ENCODE measurements at regions not wholly inside any gene's neighbourhood (a gene's known extent, or its start where the extent isn't known, plus 50 kb on each side); places are given as distances from the start of the nearest gene placed in this dataset.

- DNase-seq (ENCODE audit: low spot score) = no peak
These were observed 454.5 kb downstream of the ADAMTS20 start for GRCh38 chr12:43097471-43097870.

GRCh38 chr12:43095669-43096280 lies 456.2 kb downstream of the ADAMTS20 start:
- DNase-seq (ENCODE audit: low spot score) = no peak

DNA sequence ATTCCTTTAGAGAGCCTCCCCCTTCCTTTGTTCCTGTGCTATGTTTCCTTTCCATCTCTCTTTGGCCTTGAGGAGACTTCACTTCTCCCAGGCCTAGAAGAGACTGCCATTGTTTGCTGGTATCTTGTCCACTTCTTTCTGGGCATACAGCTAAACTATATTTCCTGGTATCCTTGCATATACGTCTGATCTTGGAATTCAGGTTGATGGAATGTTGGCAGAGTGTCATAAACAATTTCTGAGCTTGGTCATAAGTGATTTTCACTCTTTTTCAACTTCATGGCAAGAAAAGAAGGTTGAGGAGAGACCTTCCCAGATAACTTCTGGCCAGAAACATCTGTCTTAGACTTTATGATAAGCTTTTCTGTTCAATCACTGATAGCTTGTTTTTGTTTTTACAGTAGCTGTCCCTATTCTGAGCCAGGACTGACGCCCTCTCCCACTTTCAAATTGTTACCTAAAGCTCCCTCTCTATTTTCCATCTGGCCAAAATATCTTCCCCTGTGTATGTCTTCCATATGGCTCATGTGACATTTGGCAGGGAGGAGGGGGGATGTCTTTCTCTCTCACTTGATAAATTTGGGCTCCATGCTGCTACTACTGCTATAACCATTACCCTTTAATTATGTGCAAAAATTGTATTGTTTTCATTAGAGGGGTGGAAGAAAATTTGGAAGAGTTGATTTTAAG lies 457.0 kb downstream of the ADAMTS20 start:
- no peak for DNase-seq (ENCODE audit: low spot score)

GRCh38 chr12:43090981-43091380 lies 461.0 kb downstream of the ADAMTS20 start:
- no peak for DNase-seq (ENCODE audit: low spot score)

DNA sequence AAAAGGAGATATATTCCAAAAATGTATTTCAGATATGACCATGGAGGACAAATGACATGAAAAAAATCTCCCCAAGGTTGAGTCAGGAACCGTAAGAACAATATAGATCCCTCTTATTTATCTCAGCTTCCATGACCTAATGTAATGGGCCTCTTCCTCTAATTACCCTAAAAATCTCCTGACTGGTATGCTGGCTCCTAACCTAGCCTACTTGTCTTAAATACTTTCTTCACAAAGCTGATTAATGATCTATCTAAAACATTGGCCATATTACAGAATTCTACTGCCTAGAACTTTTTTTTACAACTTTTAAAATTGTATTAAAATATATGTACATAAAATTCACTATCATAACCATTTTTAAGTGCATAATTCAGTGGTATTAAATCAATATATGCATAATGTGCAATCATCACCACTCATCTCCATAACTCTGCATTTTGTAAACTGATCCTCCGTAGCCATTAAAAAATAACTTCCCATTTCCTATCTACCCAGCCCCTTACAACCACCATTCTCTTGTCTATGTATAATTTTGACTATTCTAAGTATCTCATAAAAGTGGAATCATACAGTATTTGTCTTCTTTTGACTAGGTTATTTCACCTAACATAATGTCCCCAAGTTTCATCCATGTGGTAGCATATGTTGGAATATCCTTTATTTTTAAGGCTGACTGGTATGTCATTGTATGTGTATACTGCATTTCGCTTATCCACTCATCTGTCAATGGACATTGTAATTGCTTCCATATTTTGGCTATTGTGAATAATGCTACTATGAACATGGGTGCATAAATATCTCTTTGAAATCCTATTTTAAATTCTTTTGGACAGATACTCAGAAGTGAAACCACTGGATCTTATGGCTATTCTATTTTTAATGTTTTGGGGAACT lies 464.6 kb downstream of the ADAMTS20 start:
- DNase-seq (ENCODE audit: low spot score) = no peak

GRCh38 chr12:43079476-43079875 lies 472.5 kb downstream of the ADAMTS20 start:
- no peak for DNase-seq (ENCODE audit: low spot score)

DNA sequence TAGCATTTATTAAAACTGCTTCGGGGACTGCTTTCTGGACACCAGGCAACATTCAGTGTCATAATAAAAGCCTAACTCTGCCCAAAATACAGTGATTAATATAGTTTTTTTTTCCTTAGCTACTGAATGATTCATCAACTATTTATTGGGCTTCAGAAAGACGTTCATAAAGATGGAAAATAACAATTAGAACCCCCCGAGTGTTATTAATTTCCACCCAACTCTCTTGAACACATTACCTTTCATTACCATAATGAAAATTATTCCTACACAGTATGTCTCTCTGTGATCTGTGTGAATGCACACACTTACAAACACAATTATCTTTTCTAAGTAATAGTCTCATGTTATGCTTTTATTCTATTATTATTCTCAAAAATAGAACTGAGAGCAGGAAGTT lies 473.0 kb downstream of the ADAMTS20 start:
- DNase-seq (ENCODE audit: low spot score) = no peak

DNA sequence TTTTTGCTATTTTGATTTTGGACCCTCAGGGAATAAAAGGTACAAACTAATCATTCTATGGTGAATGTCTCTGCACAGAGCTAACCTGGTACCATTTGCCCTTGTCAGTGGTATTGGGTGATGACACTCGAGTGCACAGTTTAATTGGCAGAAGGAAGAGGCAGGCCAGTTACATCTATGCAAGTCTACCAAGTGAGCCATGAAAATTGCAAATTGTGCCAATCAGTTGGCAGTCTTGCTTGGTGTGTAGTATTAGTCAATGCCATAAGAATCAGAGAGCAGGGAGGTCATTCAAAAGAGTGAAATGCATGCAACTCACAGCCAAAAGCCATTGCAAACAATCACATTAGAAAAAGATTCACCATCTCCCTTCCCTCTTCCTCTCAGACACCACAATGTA lies 479.6 kb downstream of the ADAMTS20 start:
- DNase-seq (ENCODE audit: low spot score) = no peak

DNA sequence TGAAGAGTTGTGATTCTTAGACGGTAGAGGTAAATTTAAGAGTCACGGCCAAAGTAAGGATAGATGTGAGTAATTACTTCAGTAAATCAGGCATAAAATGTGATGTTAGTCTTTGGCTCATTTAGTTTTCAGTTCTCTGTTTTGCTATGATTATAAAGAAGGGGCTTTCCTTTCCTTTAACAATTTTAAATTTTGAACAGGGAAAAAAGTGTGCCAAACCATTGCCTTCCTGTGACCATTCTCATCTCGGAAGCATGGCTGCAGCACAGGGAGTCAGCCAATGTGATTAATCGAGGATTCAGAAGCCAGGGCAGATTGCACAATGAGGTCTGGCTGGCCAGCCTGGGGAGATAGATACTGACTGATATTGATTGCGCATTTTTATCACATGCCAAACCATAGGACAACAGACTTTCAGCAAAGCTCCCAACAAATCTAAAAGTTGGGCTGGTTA lies 480.2 kb upstream of the PRICKLE1 start:
- DNase-seq (ENCODE audit: low spot score) = no peak

GRCh38 chr12:43066471-43066870 lies 476.9 kb upstream of the PRICKLE1 start:
- no peak for DNase-seq (ENCODE audit: low spot score)

- no peak for DNase-seq (ENCODE audit: low spot score)
These were observed 474.1 kb upstream of the PRICKLE1 start for GRCh38 chr12:43063650-43064049.

- DNase-seq (ENCODE audit: low spot score) = no peak
These were observed 472.8 kb upstream of the PRICKLE1 start for GRCh38 chr12:43062201-43062895.

- no peak for DNase-seq (ENCODE audit: low spot score)
These were observed 471.2 kb upstream of the PRICKLE1 start for GRCh38 chr12:43060742-43061141.

DNA sequence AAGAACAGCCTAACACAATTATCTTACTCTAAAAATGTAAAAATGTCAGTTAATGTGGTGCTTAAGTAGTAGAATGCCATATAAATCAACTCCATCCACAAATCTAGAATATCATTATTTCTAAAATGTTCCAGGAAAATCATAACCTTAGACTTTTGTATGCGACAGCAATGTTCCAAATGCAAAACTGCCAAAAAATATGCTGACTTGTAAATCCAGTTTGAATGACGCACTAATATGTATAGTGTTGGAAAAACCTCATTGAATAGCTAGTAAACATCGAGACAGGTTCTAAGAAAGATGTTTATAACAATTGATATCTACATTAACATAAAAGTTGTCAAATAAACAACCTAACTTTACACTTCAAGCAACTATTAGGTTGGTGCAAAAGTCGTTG lies 469.1 kb upstream of the PRICKLE1 start:
- DNase-seq (ENCODE audit: low spot score) = no peak

DNA sequence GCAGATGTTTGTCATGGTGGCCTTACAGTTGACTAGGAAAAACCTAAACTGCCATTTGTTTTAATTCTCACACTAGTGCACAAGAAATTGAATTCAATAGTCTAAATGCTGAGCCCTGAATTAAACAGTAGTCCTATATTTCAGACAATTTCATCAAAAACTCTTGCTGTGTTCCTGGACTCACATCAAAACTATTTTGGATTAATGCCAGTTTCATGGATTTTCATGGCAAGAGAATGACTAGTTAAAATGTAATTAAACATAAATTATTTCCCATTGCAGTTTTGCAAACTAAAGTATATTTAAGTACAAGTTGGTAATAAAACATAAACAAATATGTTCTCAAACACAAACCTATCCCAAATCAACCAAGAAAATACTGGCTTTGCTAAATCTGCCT lies 468.0 kb upstream of the PRICKLE1 start:
- no peak for DNase-seq (ENCODE audit: low spot score)

DNA sequence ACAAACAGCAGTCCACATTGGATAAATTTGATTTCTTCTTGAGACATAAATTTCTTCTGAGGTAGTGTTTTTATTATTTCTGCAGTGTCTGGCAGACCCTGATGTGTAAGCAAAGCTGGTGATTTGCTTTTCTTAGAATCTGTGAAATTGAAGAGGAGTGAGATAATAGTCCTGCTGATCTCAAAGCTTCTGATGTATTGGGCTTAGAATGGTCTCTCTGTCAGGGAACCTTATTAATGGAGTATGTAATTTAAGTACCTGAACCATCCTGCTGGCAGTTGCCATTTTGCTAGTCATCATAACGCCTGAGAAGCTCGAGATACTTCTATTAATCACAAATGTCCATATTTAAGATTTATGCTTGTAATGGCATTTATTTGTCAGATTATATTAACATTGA lies 464.5 kb upstream of the PRICKLE1 start:
- no peak for DNase-seq (ENCODE audit: low spot score)

GRCh38 chr12:43052441-43052840 lies 462.9 kb upstream of the PRICKLE1 start:
- DNase-seq (ENCODE audit: low spot score) = no peak

DNA sequence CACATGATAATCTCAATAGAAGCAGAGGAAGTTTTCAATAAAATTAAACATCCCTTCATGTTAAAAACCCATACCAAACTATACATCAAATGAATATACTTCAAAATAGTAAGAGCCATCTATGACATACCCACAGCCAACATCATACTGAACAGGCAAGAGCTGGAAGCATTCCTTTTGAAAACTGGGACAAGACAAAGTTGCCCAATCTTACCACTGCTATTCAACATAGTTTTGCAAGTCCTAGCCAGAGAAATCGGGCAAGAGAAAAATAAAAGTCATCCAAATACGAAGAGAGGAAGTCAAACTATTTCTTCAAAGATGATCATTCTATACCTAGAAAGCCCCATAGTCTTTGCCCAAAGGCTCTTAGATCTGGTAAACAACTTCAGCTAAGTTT lies 454.7 kb upstream of the PRICKLE1 start:
- DNase-seq (ENCODE audit: low spot score) = no peak

DNA sequence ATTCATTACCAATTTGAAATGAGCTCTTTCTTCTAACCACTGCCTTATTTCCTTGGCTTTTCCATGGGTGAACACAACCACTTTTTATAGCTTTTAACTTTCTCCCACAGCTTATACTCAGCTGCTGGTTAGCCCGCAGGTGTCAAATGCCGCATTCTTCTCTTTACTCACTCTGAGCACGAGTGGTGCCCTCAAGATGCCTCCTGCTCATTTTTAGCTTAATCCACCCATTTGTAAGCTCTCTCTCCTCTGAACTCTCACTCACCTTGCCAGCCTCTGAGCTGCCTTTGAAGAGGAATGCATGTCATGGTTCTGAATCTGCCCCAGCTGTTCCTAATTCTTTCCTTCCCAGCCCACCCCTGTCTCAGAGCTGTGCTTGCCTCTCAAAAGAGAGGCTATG lies 449.4 kb upstream of the PRICKLE1 start:
- no peak for DNase-seq (ENCODE audit: low spot score)

DNA sequence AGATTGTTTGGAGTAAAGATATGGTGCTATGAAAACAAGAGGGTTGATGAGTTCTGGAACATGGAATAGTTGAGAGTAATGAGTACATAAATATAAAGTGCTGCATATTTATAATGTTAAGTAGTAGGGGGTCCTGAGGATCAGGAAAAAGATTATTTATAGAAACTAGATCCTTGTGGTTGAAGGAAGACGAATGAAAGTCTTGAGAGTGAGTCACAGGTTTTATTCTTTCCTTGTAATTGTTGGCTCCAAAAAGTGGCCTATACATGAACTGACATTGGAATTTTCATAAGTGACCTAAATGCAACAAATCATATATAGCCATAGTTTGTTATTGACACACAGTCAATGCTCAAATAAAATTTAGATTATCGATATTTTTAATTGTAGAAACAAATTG lies 440.4 kb upstream of the PRICKLE1 start:
- DNase-seq (ENCODE audit: low spot score) = no peak

DNA sequence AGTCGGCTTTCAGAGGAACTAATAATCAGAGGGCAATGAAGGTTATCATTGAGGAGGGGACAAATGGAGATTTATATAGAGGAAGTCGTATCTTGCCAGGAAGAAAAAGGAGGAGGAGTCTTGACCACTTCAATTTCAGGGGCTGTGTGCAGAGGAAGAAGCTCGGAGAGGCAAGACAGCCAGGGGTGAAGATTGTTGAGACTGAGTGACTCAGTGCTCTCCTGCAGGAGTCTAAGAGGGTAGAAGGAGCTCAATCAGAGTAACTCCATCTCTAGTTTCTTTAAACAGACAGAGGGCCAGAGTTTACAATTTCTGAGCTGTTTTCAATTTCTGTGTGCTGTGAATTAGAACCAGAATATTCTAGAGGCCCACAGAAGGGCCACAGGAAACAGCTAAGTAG lies 439.3 kb upstream of the PRICKLE1 start:
- DNase-seq (ENCODE audit: low spot score) = no peak

DNA sequence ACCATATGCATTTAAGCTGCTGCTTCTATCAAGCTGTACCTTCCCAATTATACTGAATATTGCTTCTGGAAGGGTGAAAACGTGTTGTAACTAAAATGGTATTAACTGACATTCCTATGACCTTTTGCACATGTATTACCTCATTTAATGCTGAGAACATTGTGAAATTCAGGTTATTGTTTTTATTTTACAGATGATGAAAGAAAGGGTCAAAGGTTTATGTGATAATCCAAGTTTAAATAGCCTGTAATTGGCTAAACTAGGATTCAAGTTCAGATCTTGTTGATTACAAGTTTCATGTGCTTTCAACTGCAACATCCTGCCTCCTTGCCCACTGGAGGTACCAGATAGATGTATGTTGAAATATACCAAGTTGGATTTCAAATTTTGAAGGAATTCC lies 433.3 kb upstream of the PRICKLE1 start:
- no peak for DNase-seq (ENCODE audit: low spot score)

All from A172 (cell line).